ENCODE measurements at regions not wholly inside any gene's neighbourhood (a gene's known extent, or its start where the extent isn't known, plus 50 kb on each side); places are given as distances from the start of the nearest gene placed in this dataset.

GRCh38 chr2:45124456-45124855 is 115.2 kb upstream of the SIX2 start:
- Histone ChIP-seq H3K9me3 (ENCODE audit: control insufficient read depth in 1 of 2, low read length in 2 of 2) (no peaks in the 10 kb centered on the region), H3K27ac (ENCODE audit: low read depth, low read length) (no peak overlapping the region), H3K4me1 (ENCODE audit: control insufficient read depth in 1 of 2, insufficient read depth in 2 of 2, low read length in 2 of 2) (no peaks in the 10 kb centered on the region), H3K36me3 (ENCODE audit: control insufficient read depth in 1 of 2, insufficient read depth in 2 of 2, low read length in 2 of 2) (no peaks in the 10 kb centered on the region), H3K9ac (ENCODE audit: low read depth in 1 of 2, low read length in 2 of 2) (no peak overlapping the region), H3K4me3 (ENCODE audit: low read depth in 1 of 2, low read length in 2 of 2) (no peak overlapping the region), H3K27me3 (ENCODE audit: control insufficient read depth in 1 of 2, insufficient read depth in 2 of 2, low read length in 2 of 2) (no peaks in the 10 kb centered on the region)

DNA sequence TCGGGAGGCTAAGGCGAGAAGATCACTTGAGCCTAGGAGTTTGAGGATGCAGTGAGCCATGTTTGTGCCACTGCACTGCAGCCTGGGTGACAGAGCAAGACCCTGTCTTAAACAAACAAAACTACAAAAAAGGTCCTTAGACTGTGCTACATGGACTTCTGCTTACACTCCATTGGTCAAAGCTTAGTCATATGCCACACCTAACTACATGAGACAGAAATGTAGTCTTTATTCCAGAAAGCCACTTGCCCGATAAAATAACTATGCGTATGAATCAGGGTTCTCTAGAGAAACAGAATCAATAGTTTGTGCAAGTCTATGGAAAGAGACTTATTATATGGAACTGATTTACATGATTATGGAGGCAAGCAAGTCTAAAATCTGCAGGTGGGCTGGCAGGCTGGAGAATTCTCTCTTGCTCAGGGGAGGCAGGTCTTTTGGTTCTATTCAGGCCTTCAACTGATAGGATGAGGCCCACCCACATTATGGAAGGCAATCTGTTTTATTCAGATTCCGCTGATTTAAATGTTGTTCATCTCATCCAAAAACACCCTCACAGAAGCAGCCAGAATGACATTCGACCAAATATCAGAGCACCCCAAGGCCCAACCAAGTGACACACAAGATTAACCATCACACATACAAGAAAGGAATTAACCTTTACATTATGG is 114.4 kb upstream of the SIX2 start:
- no peaks in the 10 kb centered on the region for H3K9me3 ChIP-seq (ENCODE audit: control insufficient read depth in 1 of 2, low read length in 2 of 2)
- H3K27ac ChIP-seq (ENCODE audit: low read depth, low read length) = no peak overlapping the region
- no peaks in the 10 kb centered on the region for H3K27me3 ChIP-seq (ENCODE audit: control insufficient read depth in 1 of 2, insufficient read depth in 2 of 2, low read length in 2 of 2)
- H3K36me3 ChIP-seq (ENCODE audit: control insufficient read depth in 1 of 2, insufficient read depth in 2 of 2, low read length in 2 of 2) = no peaks in the 10 kb centered on the region
- no peak overlapping the region for H3K9ac ChIP-seq (ENCODE audit: low read depth in 1 of 2, low read length in 2 of 2)
- H3K4me1 ChIP-seq (ENCODE audit: control insufficient read depth in 1 of 2, insufficient read depth in 2 of 2, low read length in 2 of 2) = no peaks in the 10 kb centered on the region
- H3K4me3 ChIP-seq (ENCODE audit: low read depth in 1 of 2, low read length in 2 of 2) = no peak overlapping the region

- Histone ChIP-seq H3K27ac (ENCODE audit: low read depth, low read length) (no peak overlapping the region), H3K4me1 (ENCODE audit: control insufficient read depth in 1 of 2, insufficient read depth in 2 of 2, low read length in 2 of 2) (no peaks in the 10 kb centered on the region)
Measured at GRCh38 chr2:45123065-45123464, 113.8 kb upstream of the SIX2 start.

GRCh38 chr2:45121236-45121927 is 112.1 kb upstream of the SIX2 start:
- Histone ChIP-seq H3K9me3 (ENCODE audit: control insufficient read depth in 1 of 2, low read length in 2 of 2) (no peaks in the 10 kb centered on the region), H3K36me3 (ENCODE audit: control insufficient read depth in 1 of 2, insufficient read depth in 2 of 2, low read length in 2 of 2) (no peaks in the 10 kb centered on the region), H3K27ac (ENCODE audit: low read depth, low read length) (no peak overlapping the region), H3K4me1 (ENCODE audit: control insufficient read depth in 1 of 2, insufficient read depth in 2 of 2, low read length in 2 of 2) (no peaks in the 10 kb centered on the region), H3K4me3 (ENCODE audit: low read depth in 1 of 2, low read length in 2 of 2) (no peak overlapping the region), H3K9ac (ENCODE audit: low read depth in 1 of 2, low read length in 2 of 2) (no peak overlapping the region), H3K27me3 (ENCODE audit: control insufficient read depth in 1 of 2, insufficient read depth in 2 of 2, low read length in 2 of 2) (no peaks in the 10 kb centered on the region)

More at GRCh38 chr2:45123065-45123464, 113.8 kb upstream of the SIX2 start:
- no peak overlapping the region for H3K4me3 ChIP-seq (ENCODE audit: low read depth in 1 of 2, low read length in 2 of 2)
- no peaks in the 10 kb centered on the region for H3K36me3 ChIP-seq (ENCODE audit: control insufficient read depth in 1 of 2, insufficient read depth in 2 of 2, low read length in 2 of 2)
- no peaks in the 10 kb centered on the region for H3K27me3 ChIP-seq (ENCODE audit: control insufficient read depth in 1 of 2, insufficient read depth in 2 of 2, low read length in 2 of 2)
- H3K9ac ChIP-seq (ENCODE audit: low read depth in 1 of 2, low read length in 2 of 2) = no peak overlapping the region
- H3K9me3 ChIP-seq (ENCODE audit: control insufficient read depth in 1 of 2, low read length in 2 of 2) = no peaks in the 10 kb centered on the region

DNA sequence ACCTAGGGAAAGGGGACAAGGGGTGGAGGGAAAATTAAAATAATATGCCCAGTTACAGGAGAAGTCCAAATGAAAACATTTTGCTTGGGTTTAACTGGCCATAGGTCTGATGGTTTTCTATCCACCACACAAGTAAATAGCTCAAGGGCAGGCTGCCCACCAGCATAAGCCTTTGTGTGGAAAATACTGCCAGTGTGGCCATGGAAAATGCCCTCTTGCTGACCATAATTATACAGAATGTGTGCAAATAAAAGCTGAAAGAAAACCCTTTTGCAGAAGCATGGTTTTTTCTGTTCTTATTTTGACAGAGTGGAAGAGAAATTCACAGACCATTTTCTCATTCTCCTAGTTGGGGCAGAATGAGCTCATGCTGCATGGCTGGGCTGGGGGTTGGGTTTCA is 111.3 kb upstream of the SIX2 start:
- Histone ChIP-seq H3K9me3 (ENCODE audit: control insufficient read depth in 1 of 2, low read length in 2 of 2) (no peaks in the 10 kb centered on the region), H3K4me1 (ENCODE audit: control insufficient read depth in 1 of 2, insufficient read depth in 2 of 2, low read length in 2 of 2) (no peaks in the 10 kb centered on the region), H3K4me3 (ENCODE audit: low read depth in 1 of 2, low read length in 2 of 2) (no peak overlapping the region), H3K9ac (ENCODE audit: low read depth in 1 of 2, low read length in 2 of 2) (no peak overlapping the region), H3K27me3 (ENCODE audit: control insufficient read depth in 1 of 2, insufficient read depth in 2 of 2, low read length in 2 of 2) (no peaks in the 10 kb centered on the region), H3K27ac (ENCODE audit: low read depth, low read length) (no peak overlapping the region), H3K36me3 (ENCODE audit: control insufficient read depth in 1 of 2, insufficient read depth in 2 of 2, low read length in 2 of 2) (no peaks in the 10 kb centered on the region)

DNA sequence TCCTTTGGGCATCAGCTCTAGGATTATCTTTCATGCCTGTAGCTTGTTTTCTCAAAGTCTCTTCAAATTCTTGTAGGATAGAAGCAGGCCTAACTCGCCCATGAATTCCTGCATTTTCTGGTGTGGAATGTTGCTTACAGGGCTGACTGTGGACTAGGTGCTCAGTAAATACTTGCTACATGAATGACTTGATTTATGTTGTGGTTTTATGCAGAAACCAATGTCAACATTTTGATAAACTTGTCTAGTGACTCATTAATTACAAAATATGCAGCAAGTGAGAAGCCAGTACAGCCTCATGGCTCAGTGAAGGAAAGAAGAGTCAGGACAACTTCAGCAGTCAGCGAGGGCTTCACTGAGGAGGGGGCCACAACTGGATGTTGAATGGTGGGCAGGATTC is 110.6 kb upstream of the SIX2 start:
- no peaks in the 10 kb centered on the region for H3K9me3 ChIP-seq (ENCODE audit: control insufficient read depth in 1 of 2, low read length in 2 of 2)
- no peaks in the 10 kb centered on the region for H3K27me3 ChIP-seq (ENCODE audit: control insufficient read depth in 1 of 2, insufficient read depth in 2 of 2, low read length in 2 of 2)
- H3K4me1 ChIP-seq (ENCODE audit: control insufficient read depth in 1 of 2, insufficient read depth in 2 of 2, low read length in 2 of 2) = no peaks in the 10 kb centered on the region
- no peak overlapping the region for H3K27ac ChIP-seq (ENCODE audit: low read depth, low read length)
- no peak overlapping the region for H3K4me3 ChIP-seq (ENCODE audit: low read depth in 1 of 2, low read length in 2 of 2)
- H3K9ac ChIP-seq (ENCODE audit: low read depth in 1 of 2, low read length in 2 of 2) = no peak overlapping the region
- no peaks in the 10 kb centered on the region for H3K36me3 ChIP-seq (ENCODE audit: control insufficient read depth in 1 of 2, insufficient read depth in 2 of 2, low read length in 2 of 2)

- Histone ChIP-seq H3K27ac (ENCODE audit: low read depth, low read length) (no peak overlapping the region), H3K4me3 (ENCODE audit: low read depth in 1 of 2, low read length in 2 of 2) (no peak overlapping the region), H3K36me3 (ENCODE audit: control insufficient read depth in 1 of 2, insufficient read depth in 2 of 2, low read length in 2 of 2) (no peaks in the 10 kb centered on the region), H3K4me1 (ENCODE audit: control insufficient read depth in 1 of 2, insufficient read depth in 2 of 2, low read length in 2 of 2) (no peaks in the 10 kb centered on the region), H3K9me3 (ENCODE audit: control insufficient read depth in 1 of 2, low read length in 2 of 2) (no peaks in the 10 kb centered on the region), H3K9ac (ENCODE audit: low read depth in 1 of 2, low read length in 2 of 2) (no peak overlapping the region), H3K27me3 (ENCODE audit: control insufficient read depth in 1 of 2, insufficient read depth in 2 of 2, low read length in 2 of 2) (no peaks in the 10 kb centered on the region)
Measured at GRCh38 chr2:45119038-45119437, 109.8 kb upstream of the SIX2 start.

DNA sequence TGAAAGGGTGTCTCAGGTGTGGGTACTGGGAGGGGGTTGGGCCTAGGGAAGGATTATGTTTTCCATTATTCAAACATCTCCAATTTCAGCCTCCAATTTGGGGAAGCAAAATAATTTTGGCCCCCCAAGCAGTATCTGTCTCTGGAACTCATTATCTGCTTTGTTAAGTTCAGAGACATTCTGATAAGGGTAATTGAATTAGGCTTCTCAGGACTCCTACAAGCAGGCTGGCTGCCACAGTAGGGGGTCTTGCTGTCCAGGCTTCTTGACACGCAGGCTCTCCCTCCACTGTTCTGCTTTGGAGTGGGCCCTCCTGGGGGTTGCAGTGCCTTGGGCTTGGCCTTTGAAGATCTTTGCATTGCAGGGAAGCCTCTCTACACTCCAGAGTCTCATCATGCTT is 108.1 kb upstream of the SIX2 start:
- Histone ChIP-seq H3K4me3 (ENCODE audit: low read depth in 1 of 2, low read length in 2 of 2) (no peak overlapping the region), H3K27me3 (ENCODE audit: control insufficient read depth in 1 of 2, insufficient read depth in 2 of 2, low read length in 2 of 2) (no peaks in the 10 kb centered on the region), H3K27ac (ENCODE audit: low read depth, low read length) (no peak overlapping the region), H3K9me3 (ENCODE audit: control insufficient read depth in 1 of 2, low read length in 2 of 2) (no peaks in the 10 kb centered on the region), H3K9ac (ENCODE audit: low read depth in 1 of 2, low read length in 2 of 2) (no peak overlapping the region), H3K4me1 (ENCODE audit: control insufficient read depth in 1 of 2, insufficient read depth in 2 of 2, low read length in 2 of 2) (no peaks in the 10 kb centered on the region), H3K36me3 (ENCODE audit: control insufficient read depth in 1 of 2, insufficient read depth in 2 of 2, low read length in 2 of 2) (no peaks in the 10 kb centered on the region)

DNA sequence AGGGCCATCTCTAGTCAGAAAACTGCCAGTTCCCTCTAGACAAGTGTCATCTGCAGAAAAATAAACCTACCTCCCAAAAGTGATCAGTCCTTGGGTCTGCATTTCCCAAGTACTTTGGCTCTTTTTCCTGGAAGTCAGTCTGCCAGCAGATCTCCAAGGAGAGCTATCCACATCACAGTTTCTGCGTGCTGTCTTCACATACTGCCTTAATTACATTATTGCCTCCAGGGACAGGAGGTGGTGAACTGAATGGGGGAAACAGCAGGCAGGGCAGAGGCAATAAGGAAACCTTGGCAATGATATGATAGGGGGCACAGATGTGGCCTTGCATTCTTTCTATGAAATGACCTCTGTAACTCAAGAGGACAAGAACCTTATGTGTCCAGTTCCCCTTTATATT is 105.9 kb upstream of the SIX2 start:
- no peak overlapping the region for H3K4me3 ChIP-seq (ENCODE audit: low read depth in 1 of 2, low read length in 2 of 2)
- no peak overlapping the region for H3K27ac ChIP-seq (ENCODE audit: low read depth, low read length)
- no peaks in the 10 kb centered on the region for H3K9me3 ChIP-seq (ENCODE audit: control insufficient read depth in 1 of 2, low read length in 2 of 2)
- H3K36me3 ChIP-seq (ENCODE audit: control insufficient read depth in 1 of 2, insufficient read depth in 2 of 2, low read length in 2 of 2) = no peaks in the 10 kb centered on the region
- H3K4me1 ChIP-seq (ENCODE audit: control insufficient read depth in 1 of 2, insufficient read depth in 2 of 2, low read length in 2 of 2) = no peaks in the 10 kb centered on the region
- no peak overlapping the region for H3K9ac ChIP-seq (ENCODE audit: low read depth in 1 of 2, low read length in 2 of 2)
- no peaks in the 10 kb centered on the region for H3K27me3 ChIP-seq (ENCODE audit: control insufficient read depth in 1 of 2, insufficient read depth in 2 of 2, low read length in 2 of 2)

DNA sequence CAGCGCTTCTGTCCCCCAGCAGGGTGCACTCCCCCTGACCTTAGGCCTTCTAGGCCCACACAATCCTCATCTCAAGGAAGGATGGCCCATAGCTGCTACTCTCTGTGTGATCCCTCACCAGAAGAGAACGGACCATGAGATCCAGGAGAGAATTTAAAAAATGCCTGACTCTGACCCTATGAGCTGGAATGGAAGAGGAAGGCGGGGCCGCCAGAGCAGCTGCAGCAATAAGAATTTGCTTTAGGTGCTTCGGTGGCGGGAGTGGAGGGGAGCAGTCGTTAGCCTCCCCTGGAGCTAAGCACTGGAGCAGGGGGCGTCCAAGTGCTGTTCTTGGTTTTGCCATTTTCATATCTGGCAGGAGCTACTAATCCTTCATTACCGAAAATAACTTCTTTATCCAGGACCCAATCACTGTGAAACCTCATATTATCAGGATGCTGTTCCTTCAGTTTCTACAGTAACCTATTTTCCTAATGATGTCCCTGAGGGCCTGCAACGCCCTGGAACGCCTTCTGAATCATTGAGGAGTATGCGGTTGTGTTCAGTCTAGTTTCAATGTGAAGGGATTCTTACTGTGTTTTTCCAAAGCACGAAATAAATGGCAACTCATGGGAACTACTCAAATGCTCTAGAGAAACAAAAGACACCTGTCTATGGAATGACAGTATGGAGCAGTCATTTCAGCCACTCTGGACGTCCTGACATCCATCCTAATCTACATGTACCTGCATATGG is 105.1 kb upstream of the SIX2 start:
- Histone ChIP-seq H3K27ac (ENCODE audit: low read depth, low read length) (no peak overlapping the region), H3K27me3 (ENCODE audit: control insufficient read depth in 1 of 2, insufficient read depth in 2 of 2, low read length in 2 of 2) (no peaks in the 10 kb centered on the region), H3K9me3 (ENCODE audit: control insufficient read depth in 1 of 2, low read length in 2 of 2) (no peaks in the 10 kb centered on the region), H3K36me3 (ENCODE audit: control insufficient read depth in 1 of 2, insufficient read depth in 2 of 2, low read length in 2 of 2) (no peaks in the 10 kb centered on the region), H3K9ac (ENCODE audit: low read depth in 1 of 2, low read length in 2 of 2) (no peak overlapping the region), H3K4me1 (ENCODE audit: control insufficient read depth in 1 of 2, insufficient read depth in 2 of 2, low read length in 2 of 2) (no peaks in the 10 kb centered on the region), H3K4me3 (ENCODE audit: low read depth in 1 of 2, low read length in 2 of 2) (no peak overlapping the region)

All from duodenal mucosa (tissue), 2 donors.